CD4-positive, alpha-beta memory T cell (primary cell): ENCODE measurements at regions not wholly inside any gene's neighbourhood (a gene's known extent, or its start where the extent isn't known, plus 50 kb on each side); places are given as distances from the start of the nearest gene placed in this dataset.
"Not testable (repeated sequence)": the region's sequence is repeated elsewhere in the genome, so short reads cannot be mapped to it uniquely, and the experiment has no call there.

ENCODE experiments used
- CTCF ChIA-PET: fragments of 350-600 bp; sonication (Branson Sonifier 250); formaldehyde crosslinking; loops from one replicate; lab custom pipeline; 2021; ENCODE audit warnings: inconsistent platforms; ENCODE audit not compliant: partially characterized antibody; lab: Charles Lee
- POLR2A ChIA-PET: fragments of 350-600 bp; sonication (Branson Sonifier 250); formaldehyde crosslinking; loops from one replicate; lab custom pipeline; 2021; ENCODE audit not compliant: partially characterized antibody; lab: Charles Lee
- DNase-seq, 5 donors: peaks; one replicate each; pipeline versions ENCODE4 v3.0.0 to v3.0.0-alpha.2; 2020 to 2022; ENCODE audit warnings: mixed read lengths in 1 of 5
- H3K27ac ChIP-seq: one replicate; pipeline ENCODE4 v1.7.0; 2013; ENCODE audit warnings: low read depth, low read length
- H3K27me3 ChIP-seq: 2 replicates; pipeline ENCODE4 v1.7.0; 2013; ENCODE audit warnings: mild to moderate bottlenecking, low read length, moderate library complexity; ENCODE audit not compliant: insufficient read depth
- H3K36me3 ChIP-seq: 2 replicates; pipeline ENCODE4 v1.7.0; 2013; ENCODE audit warnings: mild to moderate bottlenecking, low read length, moderate library complexity; ENCODE audit not compliant: insufficient read depth
- H3K4me1 ChIP-seq: 2 replicates; pipeline ENCODE4 v1.7.0; 2013; ENCODE audit warnings: mild to moderate bottlenecking, low read length, moderate library complexity; ENCODE audit not compliant: insufficient read depth
- H3K4me3 ChIP-seq, 2 donors: one replicate each; pipeline ENCODE4 v1.7.0; 2013; ENCODE audit warnings: low read length in 2 of 2, mild to moderate bottlenecking in 1 of 2
- H3K9me3 ChIP-seq, 2 donors: one replicate each; pipeline ENCODE4 v1.7.0; 2013; ENCODE audit warnings: low read length in 2 of 2, control low read depth in 1 of 2; ENCODE audit not compliant: control insufficient read depth in 1 of 2
- H3K27ac Mint-ChIP-seq, 7 donors: one replicate each; pipeline ENCODE4 v1.8.0; 2020 to 2021; ENCODE audit warnings: mixed read lengths in 7 of 7, mild to moderate bottlenecking in 6 of 7, inconsistent platforms in 3 of 7, moderate library complexity in 3 of 7
- H3K27me3 Mint-ChIP-seq, 2 donors: one replicate each; pipeline ENCODE4 v1.8.0; 2020 to 2021; ENCODE audit warnings: mixed read lengths in 2 of 2
- H3K36me3 Mint-ChIP-seq, 2 donors: one replicate each; pipeline ENCODE4 v1.8.0; 2020 to 2021; ENCODE audit warnings: mixed read lengths in 2 of 2, inconsistent platforms in 1 of 2, mild to moderate bottlenecking in 1 of 2
- H3K4me1 Mint-ChIP-seq, 4 donors: one replicate each; pipeline ENCODE4 v1.8.0; 2020 to 2021; ENCODE audit warnings: mixed read lengths in 4 of 4, mild to moderate bottlenecking in 1 of 4
- H3K4me3 Mint-ChIP-seq, 8 donors: one replicate each; pipeline ENCODE4 v1.8.0; 2020 to 2021; ENCODE audit warnings: mixed read lengths in 8 of 8, mild to moderate bottlenecking in 7 of 8, moderate library complexity in 6 of 8, inconsistent platforms in 3 of 8
- H3K9me3 Mint-ChIP-seq, 8 donors: one replicate each; pipeline ENCODE4 v1.8.0; 2020 to 2021; ENCODE audit warnings: mixed read lengths in 8 of 8, mild to moderate bottlenecking in 5 of 8, inconsistent platforms in 3 of 8, moderate library complexity in 1 of 8
- intact Hi-C: fragments of 100-400 bp; cut with micrococcal nuclease; formaldehyde crosslinking; loops from one replicate; pipeline ENCODE4 v1.15.1; 2023

- Mint-ChIP-seq H3K36me3 (peaks cover 0 to 8% of the 10 kb centered on the region in 2 donors), H3K27me3 (no peaks in the 10 kb centered on the region), H3K27ac (no peak overlapping the region), H3K4me1 (peaks cover 0 to 2% (median under 1%) of the 10 kb centered on the region in 4 donors), H3K9me3 (peaks cover 0 to 29% (median 12%) of the 10 kb centered on the region in 8 donors), H3K4me3 (no peak overlapping the region)
- POLR2A ChIA-PET: no interaction called here
- H3K27ac ChIP-seq: no peak overlapping the region
- H3K4me1 ChIP-seq: no peaks in the 10 kb centered on the region
- CTCF ChIA-PET: no interaction called here
- no peak for DNase-seq
- intact Hi-C loops: no loop called here
- no peak overlapping the region for H3K4me3 ChIP-seq
- H3K36me3 ChIP-seq: no peaks in the 10 kb centered on the region
- H3K27me3 ChIP-seq: no peaks in the 10 kb centered on the region
- H3K9me3 ChIP-seq: no peaks in the 10 kb centered on the region
Measured at GRCh38 chr15:56792211-56792610, 58.9 kb upstream of the ZNF280D start.

GRCh38 chr15:56791521-56791920, 58.2 kb upstream of the ZNF280D start:
- H3K9me3 ChIP-seq, CTCF ChIA-PET, H3K27me3 Mint-ChIP-seq, H3K4me1 Mint-ChIP-seq, H3K36me3 ChIP-seq, H3K4me1 ChIP-seq, H3K27ac ChIP-seq, POLR2A ChIA-PET, H3K36me3 Mint-ChIP-seq, intact Hi-C loops, H3K4me3 ChIP-seq, H3K27ac Mint-ChIP-seq, H3K27me3 ChIP-seq, DNase-seq, H3K4me3 Mint-ChIP-seq: not testable (repeated sequence)
- H3K9me3 Mint-ChIP-seq: peaks cover 0 to 29% (median 12%) of the 10 kb centered on the region in 8 donors

GRCh38 chr15:56788359-56788758, 55.0 kb upstream of the ZNF280D start:
- intact Hi-C loops: no loop called here
- H3K4me3 Mint-ChIP-seq: no peak overlapping the region
- POLR2A ChIA-PET: no interaction called here
- peaks cover 0 to 4% of the 10 kb centered on the region in 2 donors for H3K36me3 Mint-ChIP-seq
- H3K4me1 Mint-ChIP-seq: peaks cover 7 to 9% (median 9%) of the 10 kb centered on the region in 4 donors
- Histone ChIP-seq H3K27ac (no peak overlapping the region), H3K36me3 (no peaks in the 10 kb centered on the region), H3K4me1 (no peaks in the 10 kb centered on the region), H3K4me3 (no peak overlapping the region), H3K27me3 (no peaks in the 10 kb centered on the region), H3K9me3 (no peaks in the 10 kb centered on the region)
- peaks cover 0 to 23% (median 12%) of the 10 kb centered on the region in 8 donors for H3K9me3 Mint-ChIP-seq
- H3K27ac Mint-ChIP-seq: no peak overlapping the region
- no peaks in the 10 kb centered on the region for H3K27me3 Mint-ChIP-seq
- DNase-seq: no peak
- CTCF ChIA-PET: no interaction called here

DNA sequence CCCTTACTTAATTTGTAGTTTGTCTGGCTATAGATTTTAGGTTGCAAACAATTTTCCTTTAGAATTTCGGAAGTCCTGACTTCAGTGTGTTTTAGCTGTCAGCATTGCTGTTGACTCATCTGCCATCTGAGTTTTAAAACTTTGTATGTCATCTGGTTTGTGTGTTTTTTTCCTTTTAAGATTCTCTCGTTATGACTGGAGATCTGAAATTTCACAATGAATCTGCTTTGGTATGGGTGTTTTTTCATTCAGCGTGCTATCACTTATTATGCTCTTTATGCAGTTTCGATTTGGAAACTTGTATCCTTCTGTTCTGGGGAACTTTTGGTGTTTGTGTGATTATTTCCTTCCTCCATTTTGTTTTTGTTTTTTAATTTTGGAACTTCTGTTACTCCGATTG, 53.7 kb upstream of the ZNF280D start:
- ChIA-PET POLR2A (no interaction called here), CTCF (no interaction called here)
- Mint-ChIP-seq H3K9me3 (peaks cover 0 to 14% (median 4%) of the 10 kb centered on the region in 8 donors), H3K4me1 (peaks cover 7 to 9% (median 9%) of the 10 kb centered on the region in 4 donors), H3K36me3 (no peaks in the 10 kb centered on the region), H3K27me3 (no peaks in the 10 kb centered on the region), H3K4me3 (peak overlapping the region; percentile 27 to 72 (median 57)), H3K27ac (peak overlapping the region in 2 of 7 donors; percentile 44 to 69)
- H3K36me3 ChIP-seq: no peaks in the 10 kb centered on the region
- no peaks in the 10 kb centered on the region for H3K9me3 ChIP-seq
- H3K27me3 ChIP-seq: no peaks in the 10 kb centered on the region
- no peaks in the 10 kb centered on the region for H3K4me1 ChIP-seq
- H3K4me3 ChIP-seq: no peak overlapping the region
- intact Hi-C loops: no loop called here
- no peak for DNase-seq
- no peak overlapping the region for H3K27ac ChIP-seq

- Mint-ChIP-seq H3K27ac (no peak overlapping the region), H3K4me3 (no peak overlapping the region), H3K36me3 (peaks cover 0 to 5% of the 10 kb centered on the region in 2 donors), H3K27me3 (no peaks in the 10 kb centered on the region), H3K9me3 (peaks cover 0 to 10% (median 1%) of the 10 kb centered on the region in 8 donors), H3K4me1 (peaks cover 13 to 17% (median 14%) of the 10 kb centered on the region in 4 donors)
- no peak for DNase-seq
- H3K4me3 ChIP-seq: no peak overlapping the region
- POLR2A ChIA-PET: no interaction called here
- H3K27me3 ChIP-seq: no peaks in the 10 kb centered on the region
- no peaks in the 10 kb centered on the region for H3K9me3 ChIP-seq
- H3K27ac ChIP-seq: no peak overlapping the region
- H3K36me3 ChIP-seq: no peaks in the 10 kb centered on the region
- CTCF ChIA-PET: no interaction called here
- intact Hi-C loops: no loop called here
- H3K4me1 ChIP-seq: no peaks in the 10 kb centered on the region
Measured at GRCh38 chr15:56783857-56784661, 50.8 kb upstream of the ZNF280D start.

GRCh38 chr15:56783156-56783856, 50.0 kb upstream of the ZNF280D start:
- no peaks in the 10 kb centered on the region for H3K9me3 ChIP-seq
- Mint-ChIP-seq H3K9me3 (peaks cover 0 to 10% (median 0%) of the 10 kb centered on the region in 8 donors), H3K4me3 (no peak overlapping the region), H3K4me1 (peaks cover 13 to 17% (median 14%) of the 10 kb centered on the region in 4 donors), H3K27ac (no peak overlapping the region), H3K36me3 (peaks cover 0 to 5% of the 10 kb centered on the region in 2 donors), H3K27me3 (peaks cover 0 to 4% of the 10 kb centered on the region in 2 donors)
- ChIA-PET CTCF (interaction anchor here (0.6 kb wide), 1 partner anchor 95 kb away, joined by 3 read pairs; no protein-coding TSS in a partner anchor), POLR2A (no interaction called here)
- no peaks in the 10 kb centered on the region for H3K4me1 ChIP-seq
- no peak overlapping the region for H3K4me3 ChIP-seq
- H3K27me3 ChIP-seq: no peaks in the 10 kb centered on the region
- no peak for DNase-seq
- H3K36me3 ChIP-seq: no peaks in the 10 kb centered on the region
- intact Hi-C loops: no loop called here
- no peak overlapping the region for H3K27ac ChIP-seq
